ENCODE measurements at regions not wholly inside any gene's neighbourhood (a gene's known extent, or its start where the extent isn't known, plus 50 kb on each side); places are given as distances from the start of the nearest gene placed in this dataset.

DNA sequence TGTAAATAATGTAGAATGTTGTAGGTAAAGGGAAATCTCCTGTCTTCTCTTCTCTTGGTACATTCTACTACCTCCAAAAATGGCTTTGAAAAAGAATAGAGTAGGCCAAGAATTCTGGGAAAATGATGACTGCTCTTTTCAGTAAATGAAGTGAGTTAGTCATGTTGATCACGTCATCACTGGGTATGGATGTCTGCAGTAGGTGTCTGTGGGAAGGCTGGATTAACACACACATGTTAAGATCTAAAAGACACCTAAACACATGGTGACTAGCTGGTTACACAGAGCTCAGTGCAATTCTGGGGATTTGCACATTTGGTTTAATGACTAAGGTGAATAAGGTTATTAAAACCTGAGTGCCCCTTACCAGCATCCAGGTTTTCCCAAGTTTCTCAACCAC lies 161.5 kb downstream of the CEP120 start:
- intact Hi-C loops (cut with DNase I, micrococcal nuclease), result no loop called here
- no peak for ATAC-seq
- no peak for DNase-seq

DNA sequence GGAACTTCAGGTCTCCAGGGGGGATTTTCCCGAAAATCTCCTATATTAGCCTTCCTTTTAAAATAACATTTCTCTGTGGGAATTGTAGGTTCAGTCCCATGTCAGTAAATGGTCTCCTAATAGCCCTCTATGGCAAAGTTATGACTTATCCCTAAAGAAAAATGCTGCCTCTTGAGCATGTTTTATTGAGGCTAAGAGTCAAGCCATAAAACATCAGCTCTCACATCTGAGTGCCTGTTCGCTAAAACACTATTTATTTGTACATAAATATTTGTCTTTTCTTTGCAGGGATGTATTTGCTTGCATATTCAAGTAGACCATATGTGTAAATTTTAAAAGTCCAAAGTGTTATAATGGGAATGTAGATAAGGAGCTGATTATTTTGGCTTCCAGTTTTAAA lies 160.4 kb downstream of the PRDM6 start:
- ATAC-seq, result no peak
- intact Hi-C loops (cut with DNase I, micrococcal nuclease), result no loop called here
- no peak for DNase-seq

- DNase-seq, result no peak
- intact Hi-C loops (cut with DNase I, micrococcal nuclease), result no loop called here
- no peak for ATAC-seq
Measured at GRCh38 chr5:123245689-123246088, 156.6 kb downstream of the PRDM6 start.

DNA sequence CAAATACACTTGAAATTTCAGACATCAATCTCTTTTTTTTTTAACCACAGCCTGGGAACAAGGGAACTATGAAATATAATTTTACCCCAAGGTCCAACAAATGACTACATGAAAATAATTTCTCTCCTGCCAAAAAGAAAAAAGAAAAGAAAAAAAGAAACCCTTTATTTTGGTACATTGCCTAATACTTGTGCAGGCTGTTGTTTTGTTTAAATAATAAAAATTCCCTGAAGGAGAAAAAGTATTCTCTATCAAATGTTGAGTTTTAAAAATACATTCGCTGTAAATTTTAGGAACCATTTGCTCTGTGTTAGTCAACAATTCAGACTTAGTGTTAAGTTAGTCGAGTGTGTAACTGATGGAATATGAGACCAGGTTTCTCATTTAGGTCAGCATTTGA lies 155.4 kb downstream of the PRDM6 start:
- intact Hi-C loops (cut with DNase I, micrococcal nuclease), result no loop called here
- ATAC-seq, result no peak
- DNase-seq, result no peak
